ENCODE measurements at regions not wholly inside any gene's neighbourhood (a gene's known extent, or its start where the extent isn't known, plus 50 kb on each side); places are given as distances from the start of the nearest gene placed in this dataset.

DNA sequence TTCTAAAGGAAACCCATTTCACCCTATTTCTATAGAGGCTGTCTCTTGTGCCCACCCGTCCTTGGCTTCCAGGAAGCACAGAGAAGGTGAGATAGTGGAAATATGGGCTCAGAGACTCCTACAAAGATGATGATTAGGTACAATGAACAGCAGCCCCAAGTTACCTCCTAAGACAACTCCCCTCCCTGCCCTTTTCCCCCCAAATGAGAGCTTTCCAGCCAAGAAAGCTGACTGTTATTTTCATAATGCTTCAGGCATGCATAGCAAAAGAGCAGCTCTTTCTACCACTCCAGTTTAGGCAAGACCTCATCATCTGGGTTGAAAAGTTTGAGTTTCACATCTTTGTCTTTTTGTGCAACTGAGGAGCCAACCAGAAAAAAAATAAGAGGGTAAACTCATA is 248.8 kb upstream of the ADAMTS9 start:
- no peak for DNase-seq

DNA sequence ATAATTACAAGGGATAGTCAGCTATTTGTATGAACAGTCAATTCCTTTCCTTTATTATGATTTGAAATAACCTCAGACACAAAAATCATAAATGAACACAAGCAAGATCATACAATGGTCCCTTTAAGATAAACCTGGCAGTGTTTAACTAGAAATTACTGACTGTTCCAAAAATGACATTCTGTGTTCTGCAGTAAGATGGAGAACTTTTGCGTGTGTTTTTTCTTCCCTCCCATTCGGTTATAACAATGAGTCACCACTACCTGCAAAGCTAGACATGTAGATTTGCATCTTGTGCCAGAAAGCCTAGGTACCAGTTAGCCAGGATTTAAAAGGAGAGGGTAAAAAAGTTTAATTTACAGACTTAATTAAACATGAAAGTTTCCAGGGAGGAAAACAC is 248.2 kb upstream of the ADAMTS9 start:
- DNase-seq, result no peak

DNA sequence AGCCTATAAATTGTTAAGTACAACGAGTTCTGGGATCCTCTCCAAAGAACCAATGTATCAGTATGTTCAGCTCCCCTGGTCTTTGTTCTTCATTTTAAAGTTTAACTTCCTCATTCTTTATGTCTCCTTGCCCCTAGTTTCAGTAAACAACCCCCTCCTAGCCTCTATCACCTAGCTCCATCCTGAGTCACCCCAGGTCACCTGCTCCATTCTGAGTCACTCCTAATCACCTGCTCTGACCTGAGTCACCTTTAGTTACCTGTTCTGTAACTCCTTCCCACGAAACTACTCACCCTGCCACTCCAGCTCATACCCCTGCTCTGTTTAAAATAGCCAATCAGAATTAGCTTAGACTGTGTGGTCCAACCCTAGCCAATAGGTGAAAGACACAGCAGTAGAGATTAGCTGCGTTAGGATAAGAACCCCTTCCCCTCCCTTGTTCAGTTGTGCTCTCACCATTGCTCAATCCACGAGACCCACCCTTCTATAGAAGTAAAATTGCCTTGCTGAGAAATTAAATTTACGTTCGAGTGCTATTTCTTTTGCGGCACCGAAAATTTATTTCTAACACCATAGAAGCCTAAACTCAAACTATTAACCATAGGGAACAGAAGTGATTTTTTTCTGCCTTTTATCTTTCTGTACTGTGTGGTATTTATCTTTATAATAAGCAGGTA is 245.0 kb upstream of the ADAMTS9 start:
- DNase-seq, result no peak

DNA sequence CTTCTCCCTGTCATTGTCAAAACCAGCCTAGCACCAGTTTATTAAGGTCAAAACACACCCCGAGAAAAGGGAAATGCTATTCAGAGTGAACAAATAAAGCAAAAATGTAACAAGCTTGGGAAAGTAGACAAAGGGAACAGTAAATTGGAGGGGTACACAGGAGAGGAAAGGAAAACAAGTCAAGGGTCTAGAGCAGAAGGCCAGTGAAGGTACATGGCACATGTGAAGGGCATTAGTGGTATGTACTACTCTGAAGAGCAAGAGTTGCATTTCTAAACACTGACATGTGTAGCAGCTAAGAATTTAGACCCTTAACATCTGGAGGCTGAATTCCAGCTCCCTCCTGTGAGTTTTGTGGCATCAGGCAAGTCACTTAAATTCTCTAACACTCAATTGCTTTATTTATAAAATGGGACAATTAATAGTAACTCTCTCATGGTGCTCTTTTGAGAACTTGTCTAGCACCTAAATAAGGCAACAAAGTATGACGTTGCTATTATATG is 244.3 kb upstream of the ADAMTS9 start:
- no peak for DNase-seq

DNA sequence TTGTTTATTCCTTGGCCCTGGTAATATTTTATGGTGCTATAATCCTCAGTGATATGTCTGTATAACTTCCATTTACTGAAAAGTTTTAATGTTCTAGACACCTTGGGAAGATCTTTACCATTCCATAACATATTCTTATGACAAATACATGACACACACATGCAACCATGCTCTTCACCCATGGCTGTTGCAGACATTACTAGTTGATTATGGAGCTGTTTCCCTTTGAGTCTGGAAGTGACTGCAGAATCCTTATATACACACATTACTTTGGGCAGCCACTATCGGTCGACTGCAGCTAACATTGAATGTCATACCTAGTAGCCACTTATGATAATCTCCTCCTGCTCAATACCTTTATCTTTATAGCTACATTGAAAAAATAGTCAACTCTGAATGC is 243.1 kb upstream of the ADAMTS9 start:
- DNase-seq, result no peak

DNA sequence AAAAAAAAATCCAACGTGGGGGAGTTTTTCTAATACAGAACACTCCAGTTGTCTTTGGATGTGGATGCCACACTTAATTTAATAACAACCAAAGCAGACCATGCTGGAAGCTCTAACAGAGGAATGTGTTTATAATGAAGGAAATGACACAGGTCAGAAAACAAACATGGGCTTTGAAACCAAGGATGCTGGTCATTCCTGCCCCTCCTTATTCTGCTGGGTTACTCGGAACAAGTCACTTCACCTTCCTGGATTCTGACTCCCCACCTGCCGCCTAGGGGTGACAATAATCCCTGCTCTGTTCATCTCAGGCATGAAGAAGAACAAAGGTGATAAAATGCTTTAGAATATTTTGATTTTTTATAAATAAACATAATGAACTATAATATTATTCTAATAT is 240.9 kb upstream of the ADAMTS9 start:
- no peak for DNase-seq

DNA sequence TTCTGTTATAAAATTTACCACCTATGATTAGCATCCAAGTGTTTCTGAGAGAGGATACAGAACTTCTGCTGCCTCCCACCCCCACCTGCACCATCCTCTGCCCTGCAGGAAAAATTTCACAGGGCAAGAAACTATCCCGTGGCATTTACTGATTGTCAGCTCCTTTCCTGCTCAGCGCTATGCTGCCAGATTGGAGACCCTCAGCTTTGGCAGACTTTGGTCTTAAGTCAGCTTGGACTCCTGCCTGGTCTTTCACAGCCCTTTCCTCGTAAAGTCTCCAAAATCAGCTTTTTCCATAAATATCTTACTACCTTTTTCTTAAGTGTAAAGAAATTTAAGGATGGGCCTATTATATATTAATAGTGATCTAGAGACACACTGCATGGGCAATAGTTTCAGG is 239.9 kb upstream of the ADAMTS9 start:
- no peak for DNase-seq

DNA sequence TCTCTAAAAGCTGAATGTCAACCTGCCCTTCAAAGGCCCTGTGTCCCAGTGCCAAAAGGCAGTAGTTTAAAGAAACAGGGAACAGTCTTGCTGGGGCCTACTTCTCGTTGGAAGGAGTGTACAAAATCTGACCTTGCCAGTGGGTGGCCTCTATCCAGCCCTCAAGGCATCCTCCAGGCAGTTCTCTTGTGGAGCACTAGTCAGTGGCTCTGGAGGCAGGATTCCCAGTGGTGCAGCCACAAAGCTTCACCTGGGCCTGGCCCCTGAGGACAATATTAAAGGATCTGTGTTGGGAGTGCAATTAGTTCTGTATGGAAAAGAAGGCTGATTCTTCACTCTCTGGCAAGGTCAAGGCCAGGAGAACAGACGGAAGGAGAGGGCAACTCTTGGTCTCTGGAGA is 237.8 kb upstream of the ADAMTS9 start:
- no peak for DNase-seq

DNA sequence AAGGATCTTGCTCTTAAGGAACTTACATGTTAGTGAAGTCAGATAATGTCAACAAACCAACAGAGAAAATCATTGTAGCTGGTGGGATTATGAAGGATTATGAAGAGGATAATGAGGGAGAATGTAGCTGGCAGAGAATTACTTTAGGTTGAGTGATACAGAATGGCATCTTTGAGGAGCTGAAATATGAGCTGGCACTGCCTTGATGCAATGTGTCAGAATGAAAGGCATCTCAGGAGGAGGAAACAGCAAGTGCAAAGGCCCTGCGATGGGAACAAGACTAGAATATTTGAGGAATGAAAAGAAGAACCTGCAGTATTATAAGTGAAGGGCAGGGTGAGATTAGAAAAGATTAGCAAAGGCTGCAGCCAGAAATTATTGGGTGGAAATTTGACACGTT is 237.2 kb upstream of the ADAMTS9 start:
- no peak for DNase-seq

DNA sequence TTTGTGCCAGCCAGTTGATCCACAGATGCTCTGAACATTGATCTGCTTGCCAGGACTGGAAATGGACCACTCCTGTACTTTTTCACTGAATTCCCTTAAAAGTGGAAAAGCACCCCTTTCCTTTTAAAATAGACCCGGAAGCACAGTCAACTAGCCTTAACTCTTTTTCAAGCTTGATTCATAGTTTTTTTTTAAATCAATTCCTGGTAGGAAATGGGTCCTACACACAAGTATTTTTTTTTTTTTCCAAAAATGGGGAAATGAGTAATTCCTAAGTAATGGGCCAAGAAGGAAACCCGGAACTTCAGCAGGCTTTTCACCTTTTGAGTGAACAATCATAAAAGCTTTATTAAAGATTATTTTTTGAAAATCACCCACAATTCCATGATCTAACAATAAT is 234.4 kb upstream of the ADAMTS9 start:
- DNase-seq, result no peak

DNA sequence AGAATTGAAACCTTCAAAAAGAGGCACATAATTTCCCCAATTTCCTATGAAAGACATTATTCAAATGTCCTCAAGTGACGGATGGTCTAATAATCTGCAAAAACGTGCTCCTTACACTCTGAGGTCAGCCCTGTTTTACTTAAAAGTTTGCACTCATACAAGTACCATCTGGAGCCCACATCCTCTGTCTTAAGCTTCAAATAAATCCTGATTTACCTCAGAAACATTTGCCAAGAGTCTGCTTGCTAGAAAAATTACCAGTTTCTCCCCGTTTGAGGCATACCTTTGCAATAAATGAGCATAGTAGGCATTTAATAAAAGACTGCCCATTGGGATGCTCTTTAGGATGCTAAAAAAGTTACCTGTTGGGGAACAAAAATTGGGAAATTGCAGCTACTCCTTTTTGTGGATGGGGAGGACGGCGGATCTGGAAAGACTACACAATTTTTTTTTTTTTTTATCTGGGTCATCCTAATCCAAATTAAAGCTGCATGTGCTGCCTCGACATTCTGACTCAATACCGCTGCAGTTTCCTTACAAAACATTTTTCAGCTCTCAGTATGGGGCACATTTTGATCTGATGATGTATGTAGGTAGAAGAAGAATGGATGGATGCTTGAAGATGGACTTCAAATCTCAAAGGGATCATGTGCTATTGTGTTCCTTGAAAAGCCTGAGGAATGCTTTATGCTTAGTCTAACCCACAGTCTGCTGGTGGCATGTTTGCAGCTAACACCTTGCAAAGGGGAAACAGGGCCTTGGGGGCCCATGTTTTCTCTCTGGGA is 233.7 kb upstream of the ADAMTS9 start:
- DNase-seq, result no peak

DNA sequence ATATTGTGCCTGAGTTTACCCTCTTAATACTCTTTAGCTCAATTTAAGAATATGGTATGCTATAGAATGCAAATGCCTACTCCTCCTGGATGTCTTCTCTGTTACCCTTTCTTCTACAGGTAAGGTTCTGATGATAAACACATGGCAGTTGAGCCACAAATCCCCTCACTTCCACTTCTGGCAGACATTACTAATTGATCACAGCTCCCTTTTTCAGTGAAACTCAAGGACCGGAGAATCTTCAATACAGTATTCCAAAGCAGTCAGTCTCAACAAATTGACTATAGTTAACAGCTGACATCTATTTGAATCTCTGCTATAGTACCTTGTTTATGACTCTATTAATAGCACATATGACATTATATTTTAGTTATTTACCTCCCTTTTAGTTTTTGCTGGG is 232.1 kb upstream of the ADAMTS9 start:
- DNase-seq, result no peak

DNA sequence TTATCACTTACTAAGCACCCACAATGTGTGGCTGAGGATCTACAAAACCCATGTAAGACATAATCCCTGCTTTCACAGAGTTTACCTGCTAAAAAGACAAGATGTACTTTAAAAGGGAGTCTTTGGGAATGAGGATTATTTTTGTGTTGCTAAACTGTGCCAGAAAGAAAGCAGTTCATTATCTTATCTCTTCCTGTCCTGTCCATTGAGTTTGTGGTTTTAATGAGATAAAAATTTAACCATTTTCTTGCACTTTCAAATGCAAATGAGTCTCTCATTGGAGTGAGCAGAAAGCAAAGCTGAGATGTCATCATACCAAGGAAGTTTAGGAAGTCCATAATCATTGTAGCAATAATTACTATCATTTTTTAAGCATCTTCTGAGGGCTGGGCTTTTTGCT is 231.2 kb upstream of the ADAMTS9 start:
- no peak for DNase-seq

DNA sequence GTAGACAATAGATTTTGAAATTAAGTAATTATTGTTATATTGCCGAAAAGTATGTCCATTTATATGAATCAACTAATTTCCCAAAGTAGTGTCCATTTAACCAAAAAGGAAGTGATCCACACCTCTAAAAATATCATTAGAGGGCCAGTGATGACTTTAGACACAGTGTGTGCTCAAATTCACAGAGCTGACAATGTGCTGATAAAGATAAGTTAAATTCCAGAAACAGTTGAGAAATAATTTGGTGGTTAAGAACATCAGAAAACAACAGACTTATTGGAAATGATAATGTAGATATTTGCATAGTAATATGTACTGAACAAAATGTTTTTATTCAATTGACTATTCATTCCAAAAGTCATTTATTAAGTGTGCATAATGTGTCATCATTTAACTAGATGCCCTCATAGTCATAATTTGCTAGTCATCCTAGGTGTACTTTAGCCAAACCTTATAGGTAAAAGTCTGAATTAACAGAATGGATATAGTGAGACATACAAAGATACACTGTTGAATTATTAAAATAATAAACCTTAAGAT is 230.2 kb upstream of the ADAMTS9 start:
- DNase-seq, result no peak

DNA sequence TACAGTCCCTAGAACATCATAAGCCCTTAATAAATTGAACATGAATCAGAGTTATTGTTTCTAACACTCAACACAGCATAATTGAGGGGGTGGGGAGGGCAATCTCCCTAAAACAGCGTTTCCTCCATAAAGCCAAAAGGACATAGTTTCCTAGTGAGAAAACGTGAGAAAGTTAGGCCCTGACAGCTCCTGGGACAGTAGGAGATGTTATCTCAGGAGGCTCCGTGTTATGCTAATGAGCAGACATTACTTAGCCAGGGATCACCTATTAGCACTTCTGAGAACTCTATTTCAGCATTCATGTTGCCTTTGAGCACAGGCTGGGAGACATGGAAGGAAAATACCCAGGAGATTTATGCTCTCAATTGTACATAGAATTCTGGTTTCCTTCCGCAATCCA is 229.1 kb upstream of the ADAMTS9 start:
- DNase-seq, result peak; percentile 0

DNA sequence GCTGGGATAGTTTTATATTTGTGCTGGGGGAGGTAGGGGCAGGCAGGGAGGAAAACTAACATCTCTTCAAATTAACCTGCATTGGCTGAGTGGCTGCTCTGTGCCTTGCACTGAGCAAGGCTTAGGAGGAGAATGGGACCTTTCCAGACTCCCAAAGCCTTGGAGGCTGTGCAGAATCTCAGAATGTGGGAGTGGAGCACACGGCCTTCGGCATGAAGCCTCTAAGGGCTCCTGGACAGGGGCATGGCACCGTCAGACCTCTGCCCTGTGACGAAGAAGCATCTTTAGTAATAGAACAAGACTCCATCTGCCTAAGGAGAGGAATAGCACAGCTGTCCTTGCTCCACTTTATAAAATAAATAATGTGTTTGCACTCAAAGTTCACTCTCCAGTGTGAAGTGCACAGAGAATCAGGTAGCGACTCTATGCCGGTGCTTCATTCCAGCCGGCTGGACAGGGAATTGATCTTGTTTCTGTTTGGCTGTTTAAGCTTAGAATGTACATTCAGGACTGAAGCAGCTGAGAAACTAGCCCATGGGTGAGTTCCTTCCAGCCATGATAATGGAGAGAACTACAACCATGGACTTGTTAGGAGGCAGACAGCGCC is 228.5 kb upstream of the ADAMTS9 start:
- DNase-seq, result no peak

DNA sequence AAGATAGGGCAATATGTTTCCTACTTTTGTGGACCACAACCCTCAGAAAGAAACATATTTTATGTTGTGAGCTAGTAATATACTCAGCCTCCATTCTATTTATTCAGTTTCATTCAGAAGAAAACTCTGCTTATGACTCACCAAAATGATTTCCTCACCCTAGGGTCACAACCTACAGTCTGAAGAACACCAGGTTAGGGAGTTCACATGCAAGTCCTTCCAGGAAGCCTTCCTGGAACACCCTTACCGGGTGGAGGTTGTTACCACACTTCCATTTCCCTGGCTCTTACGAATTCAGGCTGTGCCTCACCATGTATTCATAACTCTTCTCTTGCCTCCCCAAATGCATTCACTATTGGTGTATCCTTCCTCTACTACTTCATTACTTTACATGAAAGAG is 228.0 kb upstream of the ADAMTS9 start:
- no peak for DNase-seq

DNA sequence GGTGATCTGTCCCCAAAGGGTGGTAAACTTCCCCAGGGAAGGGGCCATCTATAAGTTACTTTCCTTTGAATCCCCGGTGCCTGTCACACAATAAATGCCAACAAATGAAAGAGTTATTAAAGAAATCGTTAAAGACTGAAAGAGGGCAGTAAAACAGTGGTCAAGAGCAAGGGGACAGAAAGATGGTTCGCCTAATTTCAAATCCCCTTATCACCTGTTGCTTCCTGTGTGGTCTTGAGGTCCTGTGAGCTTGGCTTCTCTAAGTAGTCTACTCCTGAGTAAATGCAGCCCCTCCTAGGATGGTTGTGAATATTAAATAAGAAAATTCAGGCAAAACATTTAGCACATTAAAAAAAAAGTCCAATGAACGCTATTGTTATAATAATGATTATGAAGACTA is 225.7 kb upstream of the ADAMTS9 start:
- no peak for DNase-seq

DNA sequence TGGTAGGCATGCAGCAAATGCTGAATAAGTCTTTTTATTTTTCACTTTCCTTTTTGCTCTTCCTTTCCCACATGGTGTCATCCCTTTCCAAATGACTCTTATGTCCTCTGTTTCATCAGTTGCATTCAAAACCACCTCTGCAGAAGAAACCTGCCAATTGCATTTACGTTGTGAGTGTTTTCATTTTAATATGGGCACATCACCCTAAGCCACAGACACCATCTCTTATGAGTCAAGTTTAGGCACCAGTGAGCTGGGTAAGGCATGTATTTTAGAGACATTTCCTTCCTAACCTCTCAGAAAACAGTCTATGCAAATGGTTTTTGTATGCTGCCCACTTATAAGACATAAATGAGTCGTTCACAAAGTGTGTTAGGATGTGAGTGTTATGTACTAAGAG is 223.3 kb upstream of the ADAMTS9 start:
- no peak for DNase-seq

DNA sequence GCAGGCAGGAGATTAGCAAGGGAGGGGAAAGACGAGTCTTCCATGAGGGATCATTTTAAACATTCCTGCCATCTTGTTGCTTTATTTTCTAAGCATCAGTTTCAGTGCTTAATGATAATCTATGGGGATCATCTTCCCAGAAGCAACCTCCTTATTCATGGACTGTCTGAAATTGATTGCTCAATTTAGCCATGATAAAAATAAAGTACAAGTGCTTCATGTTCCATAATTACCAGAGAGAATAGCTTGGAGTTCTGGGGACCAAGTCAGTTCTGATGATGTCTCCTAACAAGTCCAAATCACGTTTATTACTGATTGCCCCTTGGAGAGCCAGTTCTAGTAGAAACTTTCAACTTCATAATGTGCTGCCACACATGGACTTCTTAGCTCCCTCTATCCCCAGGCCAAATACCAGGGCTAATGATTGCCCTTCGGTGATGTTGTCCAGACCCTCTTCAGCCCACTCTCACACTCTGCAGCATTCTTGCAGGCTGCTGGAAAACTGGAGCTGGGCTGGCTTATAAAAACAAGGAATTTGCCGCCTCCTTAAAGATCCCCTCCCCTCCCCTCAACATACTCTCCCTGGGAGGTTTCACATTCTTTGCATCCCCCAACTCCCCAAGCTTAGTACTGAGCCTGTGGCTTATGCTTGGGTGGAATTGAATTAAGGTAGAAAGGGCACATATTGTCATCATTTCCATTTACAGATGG is 222.1 kb upstream of the ADAMTS9 start:
- no peak for DNase-seq

DNA sequence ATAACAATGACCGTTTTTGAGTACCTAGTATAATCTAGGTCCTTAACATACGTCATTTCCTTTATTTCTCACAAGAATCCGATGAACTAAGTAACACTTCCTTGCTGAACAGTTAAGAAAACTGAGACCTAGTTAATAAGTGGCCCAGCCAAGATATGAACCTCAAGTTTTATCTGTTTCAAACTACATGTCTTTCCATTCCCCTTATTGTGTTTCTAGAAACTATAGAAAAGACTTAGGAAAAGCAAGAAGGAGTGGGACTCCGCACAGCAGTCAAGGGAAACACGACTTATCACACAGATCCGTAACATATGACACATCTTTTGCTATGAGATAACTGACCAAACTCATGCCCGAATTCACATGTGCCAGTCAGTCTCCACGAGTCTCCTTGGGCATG is 221.2 kb upstream of the ADAMTS9 start:
- no peak for DNase-seq

DNA sequence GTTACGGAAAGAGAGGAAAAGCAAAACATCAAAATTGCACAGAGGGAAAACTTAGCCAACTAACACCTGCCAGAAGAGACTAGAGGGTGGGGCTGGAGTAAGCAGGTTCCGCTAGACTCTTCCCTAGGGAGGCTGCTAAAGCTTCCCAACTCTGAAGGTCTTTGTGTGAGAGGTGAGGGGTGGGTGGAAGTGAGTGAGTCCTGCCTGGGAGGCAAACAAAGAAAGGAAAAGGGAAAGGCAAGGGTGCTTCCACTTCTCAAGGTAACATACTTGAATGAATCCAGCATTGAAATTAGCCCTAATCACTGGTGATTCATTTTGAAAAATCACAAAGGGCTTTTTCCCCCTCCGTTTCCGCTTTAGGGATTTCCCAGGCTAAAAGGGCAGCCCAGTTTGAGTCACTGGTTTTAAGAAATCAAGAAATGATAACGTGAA is 220.5 kb upstream of the ADAMTS9 start:
- no peak for DNase-seq

DNA sequence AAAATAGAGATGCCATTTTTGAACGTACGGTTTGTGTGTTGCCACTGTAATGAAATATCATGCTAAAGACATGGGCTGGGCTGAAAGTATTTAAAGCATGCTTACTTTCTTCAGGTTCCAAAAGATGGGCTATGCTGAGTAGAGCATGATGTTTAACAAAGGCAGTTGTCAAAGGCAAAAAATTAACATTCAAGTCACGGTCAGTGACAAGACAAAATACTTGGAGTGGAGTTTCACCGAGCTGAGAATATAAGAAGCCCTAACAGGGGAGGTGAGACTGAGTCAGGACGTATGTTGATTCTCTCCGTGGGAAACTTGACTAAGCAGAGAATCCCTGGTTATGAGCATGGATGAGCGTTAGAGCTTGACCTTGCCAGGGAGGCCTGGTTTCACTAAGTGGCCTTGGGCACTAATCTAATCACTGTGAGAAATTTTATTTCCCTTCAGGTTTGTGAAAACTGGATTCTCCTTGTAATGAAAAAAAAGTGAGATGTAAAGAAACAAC is 218.2 kb upstream of the ADAMTS9 start:
- DNase-seq, result no peak

All from OCI-M1 (cell line).